ENCODE measurements at regions not wholly inside any gene's neighbourhood (a gene's known extent, or its start where the extent isn't known, plus 50 kb on each side); places are given as distances from the start of the nearest gene placed in this dataset.
A peak's percentile ranks its signal among the peaks of the same experiment; 100 is the strongest.

DNA sequence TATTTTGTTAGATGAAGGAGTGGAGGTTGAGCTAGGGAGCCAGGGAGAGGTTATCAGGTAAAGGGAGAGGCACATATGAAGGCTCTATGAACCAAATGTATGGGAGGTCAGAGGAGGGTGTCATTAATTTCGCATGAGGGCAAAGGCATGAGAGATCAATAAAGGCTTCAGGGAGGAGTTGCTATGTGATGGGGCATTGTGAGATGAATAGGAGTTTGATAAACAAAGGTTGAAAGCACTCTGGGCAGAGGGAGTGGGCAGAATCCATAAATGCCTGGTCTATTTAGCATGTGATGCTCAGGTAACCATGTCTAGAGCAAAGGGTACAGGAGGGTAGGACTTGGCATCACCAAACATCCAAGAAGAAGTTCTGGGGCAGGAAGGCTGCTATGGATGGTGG is 273.4 kb downstream of the HAUS1 start:
- no peak for ATAC-seq
- TF ChIP-seq ZFP3 (CRISPR knock-in tag; IDR thresholded peaks at IDR 0.05) (peak; percentile 89), GLIS3 (CRISPR knock-in tag; IDR thresholded peaks at IDR 0.05) (no peak)

- TF ChIP-seq ZFP3 (CRISPR knock-in tag; IDR thresholded peaks at IDR 0.05) (0 out of 2 replicates have a peak, but pooled peaks have one; percentile 31), GLIS3 (CRISPR knock-in tag; IDR thresholded peaks at IDR 0.05) (no peak)
- TF ChIP-seq, protein P1, sequence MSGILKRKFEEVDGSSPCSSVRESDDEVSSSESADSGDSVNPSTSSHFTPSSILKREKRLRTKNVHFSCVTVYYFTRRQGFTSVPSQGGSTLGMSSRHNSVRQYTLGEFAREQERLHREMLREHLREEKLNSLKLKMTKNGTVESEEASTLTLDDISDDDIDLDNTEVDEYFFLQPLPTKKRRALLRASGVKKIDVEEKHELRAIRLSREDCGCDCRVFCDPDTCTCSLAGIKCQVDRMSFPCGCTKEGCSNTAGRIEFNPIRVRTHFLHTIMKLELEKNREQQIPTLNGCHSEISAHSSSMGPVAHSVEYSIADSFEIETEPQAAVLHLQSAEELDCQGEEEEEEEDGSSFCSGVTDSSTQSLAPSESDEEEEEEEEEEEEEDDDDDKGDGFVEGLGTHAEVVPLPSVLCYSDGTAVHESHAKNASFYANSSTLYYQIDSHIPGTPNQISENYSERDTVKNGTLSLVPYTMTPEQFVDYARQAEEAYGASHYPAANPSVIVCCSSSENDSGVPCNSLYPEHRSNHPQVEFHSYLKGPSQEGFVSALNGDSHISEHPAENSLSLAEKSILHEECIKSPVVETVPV (CRISPR knock-in tag; IDR thresholded peaks at IDR 0.05) = no peak
- ATAC-seq = no peak
These were observed 274.1 kb downstream of the HAUS1 start for GRCh38 chr18:46378126-46378863.

GRCh38 chr18:46378864-46379207 is 274.7 kb downstream of the HAUS1 start:
- TF ChIP-seq, protein P2, sequence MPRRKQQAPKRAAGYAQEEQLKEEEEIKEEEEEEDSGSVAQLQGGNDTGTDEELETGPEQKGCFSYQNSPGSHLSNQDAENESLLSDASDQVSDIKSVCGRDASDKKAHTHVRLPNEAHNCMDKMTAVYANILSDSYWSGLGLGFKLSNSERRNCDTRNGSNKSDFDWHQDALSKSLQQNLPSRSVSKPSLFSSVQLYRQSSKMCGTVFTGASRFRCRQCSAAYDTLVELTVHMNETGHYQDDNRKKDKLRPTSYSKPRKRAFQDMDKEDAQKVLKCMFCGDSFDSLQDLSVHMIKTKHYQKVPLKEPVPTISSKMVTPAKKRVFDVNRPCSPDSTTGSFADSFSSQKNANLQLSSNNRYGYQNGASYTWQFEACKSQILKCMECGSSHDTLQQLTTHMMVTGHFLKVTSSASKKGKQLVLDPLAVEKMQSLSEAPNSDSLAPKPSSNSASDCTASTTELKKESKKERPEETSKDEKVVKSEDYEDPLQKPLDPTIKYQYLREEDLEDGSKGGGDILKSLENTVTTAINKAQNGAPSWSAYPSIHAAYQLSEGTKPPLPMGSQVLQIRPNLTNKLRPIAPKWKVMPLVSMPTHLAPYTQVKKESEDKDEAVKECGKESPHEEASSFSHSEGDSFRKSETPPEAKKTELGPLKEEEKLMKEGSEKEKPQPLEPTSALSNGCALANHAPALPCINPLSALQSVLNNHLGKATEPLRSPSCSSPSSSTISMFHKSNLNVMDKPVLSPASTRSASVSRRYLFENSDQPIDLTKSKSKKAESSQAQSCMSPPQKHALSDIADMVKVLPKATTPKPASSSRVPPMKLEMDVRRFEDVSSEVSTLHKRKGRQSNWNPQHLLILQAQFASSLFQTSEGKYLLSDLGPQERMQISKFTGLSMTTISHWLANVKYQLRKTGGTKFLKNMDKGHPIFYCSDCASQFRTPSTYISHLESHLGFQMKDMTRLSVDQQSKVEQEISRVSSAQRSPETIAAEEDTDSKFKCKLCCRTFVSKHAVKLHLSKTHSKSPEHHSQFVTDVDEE (CRISPR knock-in tag; IDR thresholded peaks at IDR 0.05) = peak; percentile 40; the same call in 1 of the 2 replicates
- TF ChIP-seq TOX (CRISPR knock-in tag; IDR thresholded peaks at IDR 0.05; ENCODE audit: borderline replicate concordance) (no peak), ZFP3 (CRISPR knock-in tag; IDR thresholded peaks at IDR 0.05) (no peak), CSDC2 (CRISPR knock-in tag; IDR thresholded peaks at IDR 0.05) (no peak), ISL1 (CRISPR knock-in tag; IDR thresholded peaks at IDR 0.05) (no peak), TCF4 (CRISPR knock-in tag; IDR thresholded peaks at IDR 0.05; ENCODE audit: borderline replicate concordance) (peak; percentile 68; the same call in 1 of the 2 replicates), ARNTL (CRISPR knock-in tag; IDR thresholded peaks at IDR 0.05; ENCODE audit: borderline replicate concordance, low read depth) (no peak)
- peak; percentile 24; the same call in 1 of the 3 replicates for ATAC-seq

DNA sequence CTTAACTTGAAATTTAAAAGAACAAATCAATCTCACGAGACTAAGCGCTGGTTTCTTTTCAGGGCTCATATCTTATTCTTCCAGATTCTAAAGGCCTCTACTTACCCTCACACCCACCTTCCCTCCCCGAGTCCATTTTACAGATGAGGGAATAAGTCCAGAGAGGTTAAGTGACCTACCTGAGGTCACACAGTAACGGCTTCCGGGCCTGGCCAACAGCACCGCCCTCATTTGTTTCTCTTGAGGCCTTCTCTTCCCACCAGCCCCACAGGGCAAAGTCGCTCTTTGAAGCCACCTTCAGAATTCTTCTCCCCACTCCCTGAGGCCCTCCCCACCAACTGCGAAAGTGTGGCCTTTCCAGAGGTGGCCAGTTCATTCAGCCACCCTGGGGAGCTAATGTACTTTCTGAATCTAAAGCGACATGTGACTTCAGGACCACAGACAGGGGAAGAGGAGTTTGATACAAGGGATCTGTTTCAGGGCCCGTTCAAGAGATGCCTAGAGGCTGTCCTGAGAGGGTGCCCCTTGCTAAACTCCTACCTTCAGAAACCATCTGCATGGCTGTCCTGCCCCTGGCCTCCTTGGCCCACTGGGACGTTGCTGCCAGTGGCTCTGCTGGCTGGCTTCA is 275.3 kb downstream of the HAUS1 start:
- TF ChIP-seq, protein P3, sequence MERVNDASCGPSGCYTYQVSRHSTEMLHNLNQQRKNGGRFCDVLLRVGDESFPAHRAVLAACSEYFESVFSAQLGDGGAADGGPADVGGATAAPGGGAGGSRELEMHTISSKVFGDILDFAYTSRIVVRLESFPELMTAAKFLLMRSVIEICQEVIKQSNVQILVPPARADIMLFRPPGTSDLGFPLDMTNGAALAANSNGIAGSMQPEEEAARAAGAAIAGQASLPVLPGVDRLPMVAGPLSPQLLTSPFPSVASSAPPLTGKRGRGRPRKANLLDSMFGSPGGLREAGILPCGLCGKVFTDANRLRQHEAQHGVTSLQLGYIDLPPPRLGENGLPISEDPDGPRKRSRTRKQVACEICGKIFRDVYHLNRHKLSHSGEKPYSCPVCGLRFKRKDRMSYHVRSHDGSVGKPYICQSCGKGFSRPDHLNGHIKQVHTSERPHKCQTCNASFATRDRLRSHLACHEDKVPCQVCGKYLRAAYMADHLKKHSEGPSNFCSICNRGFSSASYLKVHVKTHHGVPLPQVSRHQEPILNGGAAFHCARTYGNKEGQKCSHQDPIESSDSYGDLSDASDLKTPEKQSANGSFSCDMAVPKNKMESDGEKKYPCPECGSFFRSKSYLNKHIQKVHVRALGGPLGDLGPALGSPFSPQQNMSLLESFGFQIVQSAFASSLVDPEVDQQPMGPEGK (CRISPR knock-in tag; IDR thresholded peaks at IDR 0.05; ENCODE audit: borderline replicate concordance) = no peak
- peak; percentile 76; the same call in 1 of the 2 replicates for TF ChIP-seq ZFP3 (CRISPR knock-in tag; IDR thresholded peaks at IDR 0.05)
- ATAC-seq = no peak

DNA sequence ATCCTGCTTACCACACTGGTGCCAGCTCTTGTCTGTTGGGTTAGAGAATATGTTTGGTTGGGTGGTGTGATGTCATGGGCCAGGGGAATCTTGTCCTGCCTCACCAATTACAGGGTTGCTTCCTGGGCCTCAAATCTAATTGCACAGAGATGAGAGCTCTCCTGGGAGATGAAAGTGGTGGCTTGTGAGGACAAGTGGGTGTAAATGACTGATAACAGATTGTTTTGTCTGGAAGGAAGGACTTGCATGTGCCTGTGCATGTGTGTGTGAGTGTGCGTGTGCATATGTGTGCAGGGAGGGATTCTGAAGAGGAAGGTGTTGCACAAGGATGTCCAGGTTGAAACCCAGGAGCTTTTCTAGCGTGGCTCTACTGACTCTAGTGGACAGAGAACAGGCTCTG is 271.9 kb downstream of the LOXHD1 start:
- no peak for ATAC-seq
- TF ChIP-seq, protein P4, sequence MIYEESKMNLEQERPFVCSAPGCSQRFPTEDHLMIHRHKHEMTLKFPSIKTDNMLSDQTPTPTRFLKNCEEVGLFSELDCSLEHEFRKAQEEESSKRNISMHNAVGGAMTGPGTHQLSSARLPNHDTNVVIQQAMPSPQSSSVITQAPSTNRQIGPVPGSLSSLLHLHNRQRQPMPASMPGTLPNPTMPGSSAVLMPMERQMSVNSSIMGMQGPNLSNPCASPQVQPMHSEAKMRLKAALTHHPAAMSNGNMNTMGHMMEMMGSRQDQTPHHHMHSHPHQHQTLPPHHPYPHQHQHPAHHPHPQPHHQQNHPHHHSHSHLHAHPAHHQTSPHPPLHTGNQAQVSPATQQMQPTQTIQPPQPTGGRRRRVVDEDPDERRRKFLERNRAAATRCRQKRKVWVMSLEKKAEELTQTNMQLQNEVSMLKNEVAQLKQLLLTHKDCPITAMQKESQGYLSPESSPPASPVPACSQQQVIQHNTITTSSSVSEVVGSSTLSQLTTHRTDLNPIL (CRISPR knock-in tag; IDR thresholded peaks at IDR 0.05; ENCODE audit: low read depth) = no peak
- TF ChIP-seq PPARA (CRISPR knock-in tag; IDR thresholded peaks at IDR 0.05; ENCODE audit: borderline replicate concordance) (no peak), RARB (CRISPR knock-in tag; IDR thresholded peaks at IDR 0.05) (no peak), ZNF565 (CRISPR knock-in tag; conservative IDR thresholded peaks at IDR 0.05; ENCODE audit: low read depth) (no peak), ISL1 (CRISPR knock-in tag; IDR thresholded peaks at IDR 0.05) (no peak), OSR1 (CRISPR knock-in tag; IDR thresholded peaks at IDR 0.05) (no peak), CSDC2 (CRISPR knock-in tag; IDR thresholded peaks at IDR 0.05) (no peak), POU6F1 (CRISPR knock-in tag; IDR thresholded peaks at IDR 0.05; ENCODE audit: borderline replicate concordance, low read depth) (no peak), ZFP3 (CRISPR knock-in tag; IDR thresholded peaks at IDR 0.05) (no peak), TCF4 (CRISPR knock-in tag; IDR thresholded peaks at IDR 0.05; ENCODE audit: borderline replicate concordance) (no peak), SNAI2 (CRISPR knock-in tag; IDR thresholded peaks at IDR 0.05) (no peak), ZC3H10 (CRISPR knock-in tag; IDR thresholded peaks at IDR 0.05) (no peak)
- TF ChIP-seq, protein P1 (CRISPR knock-in tag; IDR thresholded peaks at IDR 0.05) = no peak
- TF ChIP-seq, protein P3 (CRISPR knock-in tag; IDR thresholded peaks at IDR 0.05; ENCODE audit: borderline replicate concordance) = no peak

Measured in SK-N-SH treated with all-trans-retinoic acid at 6 μM for 48 hours (cell line).